ENCODE measurements at regions not wholly inside any gene's neighbourhood (a gene's known extent, or its start where the extent isn't known, plus 50 kb on each side); places are given as distances from the start of the nearest gene placed in this dataset.

DNA sequence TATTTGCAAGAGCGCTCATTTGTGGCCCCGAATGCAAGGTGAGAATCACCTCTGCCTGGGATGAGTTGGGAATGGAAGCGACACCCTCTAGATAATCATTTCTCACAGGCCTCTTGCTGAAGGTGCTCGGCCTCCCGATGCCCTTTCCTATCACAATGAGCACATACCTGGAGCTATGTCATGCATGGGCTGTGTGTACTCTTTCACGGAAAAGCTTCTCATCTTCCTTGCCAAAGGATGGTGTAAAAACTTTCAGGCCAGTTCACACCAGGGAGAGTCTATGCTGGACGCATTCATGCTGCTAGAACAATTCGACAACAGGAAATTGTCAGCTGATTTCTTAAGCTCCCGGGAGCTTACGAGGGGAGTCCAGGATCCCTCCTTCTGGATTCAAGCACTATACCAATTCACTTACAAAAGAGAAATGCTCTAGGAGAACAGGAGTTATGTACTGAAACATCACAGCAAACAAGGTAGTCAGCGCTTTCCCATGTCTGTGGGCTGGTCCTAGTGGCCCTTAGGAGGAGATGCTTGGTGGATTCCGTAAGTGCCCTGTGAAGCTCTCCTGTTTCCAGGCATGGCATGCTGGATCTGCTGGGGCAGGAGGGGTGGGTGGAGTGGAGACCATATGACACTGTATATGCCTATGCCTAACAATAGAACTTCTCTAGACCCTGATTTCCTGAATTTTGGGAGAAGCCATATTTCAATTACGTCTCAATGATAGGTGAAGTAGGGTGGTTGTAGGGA is 53.1 kb upstream of the B3GAT1 start:
- TF ChIP-seq EZH2 (IDR thresholded peaks at IDR 0.05; ENCODE audit: low read length, missing control alignments): no peak
- TF ChIP-seq, protein P1, sequence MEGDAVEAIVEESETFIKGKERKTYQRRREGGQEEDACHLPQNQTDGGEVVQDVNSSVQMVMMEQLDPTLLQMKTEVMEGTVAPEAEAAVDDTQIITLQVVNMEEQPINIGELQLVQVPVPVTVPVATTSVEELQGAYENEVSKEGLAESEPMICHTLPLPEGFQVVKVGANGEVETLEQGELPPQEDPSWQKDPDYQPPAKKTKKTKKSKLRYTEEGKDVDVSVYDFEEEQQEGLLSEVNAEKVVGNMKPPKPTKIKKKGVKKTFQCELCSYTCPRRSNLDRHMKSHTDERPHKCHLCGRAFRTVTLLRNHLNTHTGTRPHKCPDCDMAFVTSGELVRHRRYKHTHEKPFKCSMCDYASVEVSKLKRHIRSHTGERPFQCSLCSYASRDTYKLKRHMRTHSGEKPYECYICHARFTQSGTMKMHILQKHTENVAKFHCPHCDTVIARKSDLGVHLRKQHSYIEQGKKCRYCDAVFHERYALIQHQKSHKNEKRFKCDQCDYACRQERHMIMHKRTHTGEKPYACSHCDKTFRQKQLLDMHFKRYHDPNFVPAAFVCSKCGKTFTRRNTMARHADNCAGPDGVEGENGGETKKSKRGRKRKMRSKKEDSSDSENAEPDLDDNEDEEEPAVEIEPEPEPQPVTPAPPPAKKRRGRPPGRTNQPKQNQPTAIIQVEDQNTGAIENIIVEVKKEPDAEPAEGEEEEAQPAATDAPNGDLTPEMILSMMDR (conservative IDR thresholded peaks at IDR 0.05 in 1 of 2, IDR thresholded peaks at IDR 0.05 in 1 of 2; ENCODE audit: low read depth in 1 of 2, low read length in 2 of 2): no peak
